ENCODE measurements at regions not wholly inside any gene's neighbourhood (a gene's known extent, or its start where the extent isn't known, plus 50 kb on each side); places are given as distances from the start of the nearest gene placed in this dataset.

GRCh38 chr7:15737601-15738000 lies 51.1 kb upstream of the MEOX2 start:
- H3K27ac Mint-ChIP-seq: no peak overlapping the region

More at GRCh38 chr7:15737601-15738000, 51.1 kb upstream of the MEOX2 start:
- no peaks in the 10 kb centered on the region for H3K27me3 Mint-ChIP-seq (ENCODE audit: low read depth)
- H3K4me3 Mint-ChIP-seq: no peak overlapping the region
- no peak for TF ChIP-seq CTCF (IDR thresholded peaks at IDR 0.05; ENCODE audit: unreplicated experiment in 3 of 3)
- no peaks in the 10 kb centered on the region for H3K4me1 Mint-ChIP-seq
- H3K9me3 Mint-ChIP-seq: peaks cover 2% of the 10 kb centered on the region
- H3K36me3 Mint-ChIP-seq (ENCODE audit: low read depth): no peaks in the 10 kb centered on the region

Data from nephron (organoid).